BLaER1 (cell line): ENCODE measurements at regions not wholly inside any gene's neighbourhood (a gene's known extent, or its start where the extent isn't known, plus 50 kb on each side); places are given as distances from the start of the nearest gene placed in this dataset.

Source experiments
- H3K27ac ChIP-seq: shearing (Covaris generic); formaldehyde crosslinking; 2 replicates; pipeline ENCODE4 v1.8.1; 2022
- H3K27me3 ChIP-seq: shearing (Covaris generic); formaldehyde crosslinking; 2 replicates; pipeline ENCODE4 v1.8.1; 2022
- H3K36me3 ChIP-seq: shearing (Covaris generic); formaldehyde crosslinking; 2 replicates; pipeline ENCODE4 v1.8.1; 2022
- H3K4me1 ChIP-seq: shearing (Covaris generic); formaldehyde crosslinking; 2 replicates; pipeline ENCODE4 v1.8.1; 2022
- H3K4me2 ChIP-seq: shearing (Covaris generic); formaldehyde crosslinking; 2 replicates; pipeline ENCODE4 v1.8.1; 2022
- H3K4me3 ChIP-seq: shearing (Covaris generic); formaldehyde crosslinking; 2 replicates; pipeline ENCODE4 v1.8.1; 2022
- H3K9ac ChIP-seq: shearing (Covaris generic); formaldehyde crosslinking; 2 replicates; pipeline ENCODE4 v1.8.1; 2022
- H3K9me3 ChIP-seq: shearing (Covaris generic); formaldehyde crosslinking; 2 replicates; pipeline ENCODE4 v1.8.1; 2022
- H4K20me1 ChIP-seq: shearing (Covaris generic); formaldehyde crosslinking; 2 replicates; pipeline ENCODE4 v1.8.1; 2022
- Cebpa-rat ChIP-seq: shearing (Covaris generic); IDR thresholded peaks from 2 replicates; pipeline ENCODE4 v1.8.1; 2022

DNA sequence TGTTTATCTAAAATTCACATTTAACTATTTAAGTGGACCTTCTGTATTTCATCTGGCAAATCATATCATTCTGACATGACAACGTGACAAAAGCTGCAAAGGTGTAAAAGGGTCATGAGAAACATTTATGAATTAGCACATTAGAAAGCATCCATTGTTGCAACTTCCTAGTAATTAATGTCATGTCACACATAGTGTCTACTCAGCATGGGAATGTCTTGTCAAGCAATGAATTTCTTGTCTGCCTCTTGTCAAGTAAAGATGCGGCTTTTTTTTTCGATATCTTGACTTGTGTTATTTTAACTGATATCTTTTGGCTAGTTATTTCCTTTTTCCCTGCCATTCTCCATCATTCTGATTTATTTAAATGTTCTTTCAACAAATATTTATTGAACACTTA is 463.5 kb upstream of the CXorf51B start:
- no peak for TF ChIP-seq Cebpa-rat
- H3K27ac ChIP-seq, result no peak overlapping the region

DNA sequence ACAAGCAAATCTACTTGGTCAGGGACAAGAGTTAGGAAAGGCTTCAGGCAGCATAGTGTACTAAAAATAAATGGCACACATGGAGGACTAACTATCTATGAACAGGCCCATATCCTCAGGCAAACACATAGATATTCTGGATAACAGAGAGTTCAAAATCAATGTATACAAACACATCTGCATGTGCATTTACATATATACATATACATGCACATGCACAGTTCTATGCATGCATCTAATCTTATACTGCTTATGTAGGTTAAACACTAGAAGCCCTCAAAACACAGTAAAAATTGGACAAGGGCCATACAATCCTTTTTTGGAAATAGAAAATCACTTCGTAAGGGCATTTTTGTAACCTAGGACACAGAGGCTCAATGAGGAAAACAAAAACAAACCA is 458.0 kb upstream of the CXorf51B start:
- H3K9me3 ChIP-seq, result no peaks in the 10 kb centered on the region

More for the DNA sequence above, 463.5 kb upstream of the CXorf51B start:
- Histone ChIP-seq H3K9ac (no peak overlapping the region), H3K9me3 (no peaks in the 10 kb centered on the region), H3K4me3 (no peak overlapping the region), H3K4me2 (no peak overlapping the region), H3K4me1 (no peaks in the 10 kb centered on the region), H3K27me3 (peaks cover 78% of the 10 kb centered on the region), H3K36me3 (no peaks in the 10 kb centered on the region), H4K20me1 (no peaks in the 10 kb centered on the region)

DNA sequence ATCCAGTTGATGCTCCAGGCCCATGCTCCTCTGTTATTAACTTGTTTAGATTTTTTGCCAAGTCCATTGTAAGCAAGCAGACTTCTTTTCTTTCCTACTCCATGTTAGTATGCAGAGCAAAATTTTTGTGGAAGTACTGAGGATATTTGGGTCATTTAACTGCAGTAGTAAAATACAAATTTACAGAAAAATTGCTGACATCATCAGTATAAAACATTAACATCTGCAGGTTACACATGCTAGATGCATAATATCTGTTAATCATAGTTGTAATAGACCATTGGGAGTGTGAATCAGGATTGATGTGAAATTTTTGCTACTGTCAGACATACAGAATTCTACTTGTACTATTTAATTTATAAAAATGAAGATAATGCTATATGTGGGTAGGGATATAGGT is 454.1 kb upstream of the CXorf51B start:
- Histone ChIP-seq H3K4me2 (no peak overlapping the region), H3K9ac (no peak overlapping the region), H3K4me1 (no peaks in the 10 kb centered on the region), H3K9me3 (no peaks in the 10 kb centered on the region), H3K4me3 (no peak overlapping the region), H3K27ac (no peak overlapping the region), H4K20me1 (no peaks in the 10 kb centered on the region), H3K27me3 (peaks cover 69% of the 10 kb centered on the region), H3K36me3 (no peaks in the 10 kb centered on the region)
- TF ChIP-seq Cebpa-rat, result no peak

More for the DNA sequence above, 458.0 kb upstream of the CXorf51B start:
- no peak overlapping the region for H3K27ac ChIP-seq
- H3K9ac ChIP-seq, result no peak overlapping the region
- H3K36me3 ChIP-seq, result no peaks in the 10 kb centered on the region
- no peak overlapping the region for H3K4me2 ChIP-seq
- H3K27me3 ChIP-seq, result peaks cover 76% of the 10 kb centered on the region
- no peaks in the 10 kb centered on the region for H3K4me1 ChIP-seq
- no peak overlapping the region for H3K4me3 ChIP-seq
- no peak for TF ChIP-seq Cebpa-rat
- H4K20me1 ChIP-seq, result no peaks in the 10 kb centered on the region

DNA sequence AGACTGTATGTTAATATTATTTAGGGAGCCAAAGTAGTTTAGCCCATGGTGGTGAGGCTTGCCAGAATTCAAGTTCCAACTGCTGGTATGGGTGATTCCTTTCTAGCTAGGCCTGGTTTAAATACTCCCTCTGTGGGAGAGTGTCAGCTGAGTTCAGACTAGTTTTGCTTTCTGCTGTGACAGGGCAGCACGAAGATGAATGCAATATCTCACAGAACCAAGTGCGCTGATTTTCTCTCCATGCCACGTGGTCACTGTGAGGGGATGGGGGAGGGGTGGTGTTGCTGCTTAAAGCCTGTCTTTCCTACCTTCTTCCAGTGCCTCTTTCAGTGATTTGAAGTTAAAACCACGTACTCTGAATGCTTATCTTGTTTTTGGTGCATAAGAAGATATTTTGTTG is 445.7 kb upstream of the CXorf51B start:
- Histone ChIP-seq H3K4me2 (no peak overlapping the region), H3K27me3 (peaks cover 43% of the 10 kb centered on the region), H3K4me3 (no peak overlapping the region), H3K4me1 (no peaks in the 10 kb centered on the region), H3K36me3 (no peaks in the 10 kb centered on the region), H3K9ac (no peak overlapping the region), H3K9me3 (no peaks in the 10 kb centered on the region), H3K27ac (no peak overlapping the region), H4K20me1 (no peaks in the 10 kb centered on the region)
- TF ChIP-seq Cebpa-rat, result no peak

DNA sequence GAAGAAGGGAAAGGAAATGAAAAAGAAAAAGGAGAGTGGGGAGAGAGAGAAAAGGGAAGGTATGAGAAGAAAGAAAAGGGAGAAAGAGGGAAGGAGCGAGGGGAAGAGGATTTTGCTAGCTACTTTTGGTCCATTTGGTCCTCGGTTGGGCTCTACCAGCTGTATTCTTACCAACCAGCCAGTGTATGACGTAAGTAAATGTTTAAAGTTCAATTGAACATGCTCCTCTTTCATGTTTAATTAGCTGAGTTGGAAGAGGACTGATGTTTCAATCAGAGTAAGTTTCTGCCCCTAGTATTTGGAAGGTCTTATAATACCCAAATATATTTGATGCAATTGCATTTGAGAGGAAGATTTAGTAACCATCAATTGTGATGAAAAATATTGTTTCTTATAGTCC is 424.0 kb upstream of the CXorf51B start:
- TF ChIP-seq Cebpa-rat, result no peak
- Histone ChIP-seq H3K36me3 (no peaks in the 10 kb centered on the region), H3K9ac (no peak overlapping the region), H3K4me2 (no peak overlapping the region), H3K4me1 (no peaks in the 10 kb centered on the region), H3K27ac (no peak overlapping the region), H4K20me1 (no peaks in the 10 kb centered on the region), H3K9me3 (peaks cover 5% of the 10 kb centered on the region), H3K27me3 (peaks cover 52% of the 10 kb centered on the region), H3K4me3 (no peak overlapping the region)

DNA sequence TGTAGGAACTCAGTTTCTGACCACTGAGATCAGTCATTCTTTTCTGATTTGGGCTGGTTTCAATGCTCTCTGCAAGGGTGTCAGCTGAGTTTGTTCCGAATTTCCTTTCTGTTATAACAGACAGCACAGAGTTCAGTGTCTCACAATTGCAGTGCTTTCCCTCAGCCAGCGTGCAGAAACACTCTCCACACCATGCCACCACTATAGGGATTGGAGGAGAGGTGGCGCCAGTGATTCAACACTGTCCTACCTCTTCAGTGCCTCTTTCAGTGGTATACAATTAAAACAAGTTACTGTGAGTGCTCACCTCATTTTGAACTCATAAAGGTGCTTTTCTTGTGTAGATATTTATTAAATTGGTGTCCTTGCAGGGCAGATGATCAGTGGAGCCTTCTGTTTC is 413.2 kb upstream of the CXorf51B start:
- H3K27ac ChIP-seq, result no peak overlapping the region

DNA sequence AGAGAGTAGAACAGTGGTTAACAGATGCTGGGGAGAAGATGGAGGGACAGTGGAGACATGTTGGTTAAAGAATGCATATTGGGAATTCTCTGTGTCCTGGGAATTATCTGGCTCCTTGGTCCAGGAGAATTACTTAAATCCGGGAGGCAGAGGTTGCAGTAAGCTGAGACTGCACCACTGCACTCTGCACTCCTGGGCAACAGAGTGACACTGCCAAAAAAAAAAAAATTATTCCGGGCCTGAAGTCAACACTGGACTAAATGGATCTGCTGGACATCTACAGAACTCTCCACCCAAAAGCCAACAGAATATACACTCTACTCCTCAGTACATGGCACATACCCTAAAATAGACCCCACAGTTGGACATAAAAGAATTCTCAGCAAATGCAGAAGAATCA is 400.0 kb upstream of the CXorf51B start:
- H4K20me1 ChIP-seq, result no peaks in the 10 kb centered on the region

More for the DNA sequence above, 413.2 kb upstream of the CXorf51B start:
- H3K9ac ChIP-seq, result no peak overlapping the region
- no peaks in the 10 kb centered on the region for H3K36me3 ChIP-seq
- H3K9me3 ChIP-seq, result peaks cover 14% of the 10 kb centered on the region; the same call in 1 of the 2 replicates
- TF ChIP-seq Cebpa-rat, result no peak
- no peak overlapping the region for H3K4me3 ChIP-seq
- H3K4me2 ChIP-seq, result no peak overlapping the region
- H4K20me1 ChIP-seq, result no peaks in the 10 kb centered on the region
- peaks cover 52% of the 10 kb centered on the region for H3K27me3 ChIP-seq
- no peaks in the 10 kb centered on the region for H3K4me1 ChIP-seq

DNA sequence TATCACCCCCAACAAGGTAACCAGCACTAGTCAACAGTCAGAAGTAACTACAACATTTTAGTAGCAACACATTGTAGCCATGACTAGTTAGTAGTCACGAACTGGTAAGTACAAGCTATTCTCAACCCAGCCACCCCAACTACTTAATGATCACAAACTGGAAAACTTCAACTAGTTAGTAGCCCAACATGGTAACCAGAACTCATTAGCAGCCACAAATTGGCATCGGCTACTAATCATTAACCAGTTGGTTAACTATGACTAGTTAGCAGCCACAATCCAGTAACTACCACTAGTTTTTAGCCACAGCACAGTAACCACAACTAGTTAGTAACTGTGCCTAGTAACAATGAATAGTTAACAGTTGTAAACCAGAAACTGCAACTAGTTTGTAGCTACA is 385.1 kb upstream of the CXorf51B start:
- H3K27ac ChIP-seq, result no peak overlapping the region
- H3K4me2 ChIP-seq, result no peak overlapping the region
- H3K4me1 ChIP-seq, result no peaks in the 10 kb centered on the region
- H3K27me3 ChIP-seq, result peaks cover 79% of the 10 kb centered on the region
- H3K4me3 ChIP-seq, result no peak overlapping the region
- no peaks in the 10 kb centered on the region for H3K9me3 ChIP-seq
- H3K36me3 ChIP-seq, result no peaks in the 10 kb centered on the region
- no peak overlapping the region for H3K9ac ChIP-seq
- no peak for TF ChIP-seq Cebpa-rat
- no peaks in the 10 kb centered on the region for H4K20me1 ChIP-seq

More for the DNA sequence above, 400.0 kb upstream of the CXorf51B start:
- no peak overlapping the region for H3K9ac ChIP-seq
- peaks cover 1% of the 10 kb centered on the region; the same call in 1 of the 2 replicates for H3K9me3 ChIP-seq
- no peak overlapping the region for H3K4me3 ChIP-seq
- no peaks in the 10 kb centered on the region for H3K36me3 ChIP-seq
- H3K27me3 ChIP-seq, result peaks cover 60% of the 10 kb centered on the region
- no peaks in the 10 kb centered on the region for H3K4me1 ChIP-seq
- TF ChIP-seq Cebpa-rat, result no peak
- H3K27ac ChIP-seq, result no peak overlapping the region
- H3K4me2 ChIP-seq, result no peak overlapping the region

DNA sequence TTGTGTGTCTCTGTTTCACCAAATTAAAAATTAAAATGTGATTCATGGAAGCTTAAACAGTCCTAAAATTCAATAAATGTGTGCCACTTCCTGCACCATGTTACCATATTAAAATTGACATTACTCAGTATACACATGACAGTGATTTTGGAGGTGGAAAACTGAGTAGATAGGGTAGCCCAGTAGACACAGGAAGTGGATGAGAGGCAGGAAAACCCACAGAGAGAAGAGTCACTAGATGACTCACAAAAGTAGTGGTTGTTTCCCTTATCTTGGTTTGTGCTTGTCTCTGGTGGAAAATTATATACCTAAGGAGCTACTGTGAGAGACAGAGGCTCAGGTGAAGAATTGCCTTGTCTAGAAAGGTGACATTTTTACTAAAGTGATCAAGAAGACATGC is 375.8 kb upstream of the CXorf51B start:
- Histone ChIP-seq H3K4me2 (no peak overlapping the region), H3K27ac (no peak overlapping the region), H3K36me3 (no peaks in the 10 kb centered on the region), H3K9me3 (no peaks in the 10 kb centered on the region; the same call in 1 of the 2 replicates), H3K4me1 (no peaks in the 10 kb centered on the region), H4K20me1 (no peaks in the 10 kb centered on the region), H3K27me3 (peaks cover 50% of the 10 kb centered on the region), H3K4me3 (no peak overlapping the region), H3K9ac (no peak overlapping the region)
- no peak for TF ChIP-seq Cebpa-rat

DNA sequence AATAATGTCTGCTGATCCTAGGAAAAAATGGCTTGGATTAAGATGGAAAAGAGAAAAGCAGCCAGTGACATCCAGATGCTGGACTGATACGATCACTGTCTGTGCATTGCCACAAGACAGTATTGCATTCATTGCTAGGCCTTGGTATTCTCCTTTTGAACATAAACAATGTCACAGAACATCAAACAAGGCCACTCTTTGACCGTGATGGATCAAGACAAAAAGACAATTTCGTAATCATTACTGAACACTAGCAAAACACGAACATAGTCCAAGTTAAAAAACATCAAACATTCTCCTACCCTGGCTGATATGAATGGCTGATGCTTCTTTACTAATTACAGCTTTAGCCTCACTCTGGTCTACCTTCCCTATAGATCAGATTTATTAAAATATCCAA is 374.1 kb upstream of the CXorf51B start:
- no peak overlapping the region for H3K4me2 ChIP-seq
- H3K27me3 ChIP-seq, result peaks cover 48% of the 10 kb centered on the region
- H3K9me3 ChIP-seq, result no peaks in the 10 kb centered on the region; the same call in 1 of the 2 replicates
- no peak overlapping the region for H3K4me3 ChIP-seq
- TF ChIP-seq Cebpa-rat, result no peak
- no peak overlapping the region for H3K9ac ChIP-seq
- H3K36me3 ChIP-seq, result no peaks in the 10 kb centered on the region
- no peak overlapping the region for H3K27ac ChIP-seq
- no peaks in the 10 kb centered on the region for H3K4me1 ChIP-seq
- no peaks in the 10 kb centered on the region for H4K20me1 ChIP-seq

DNA sequence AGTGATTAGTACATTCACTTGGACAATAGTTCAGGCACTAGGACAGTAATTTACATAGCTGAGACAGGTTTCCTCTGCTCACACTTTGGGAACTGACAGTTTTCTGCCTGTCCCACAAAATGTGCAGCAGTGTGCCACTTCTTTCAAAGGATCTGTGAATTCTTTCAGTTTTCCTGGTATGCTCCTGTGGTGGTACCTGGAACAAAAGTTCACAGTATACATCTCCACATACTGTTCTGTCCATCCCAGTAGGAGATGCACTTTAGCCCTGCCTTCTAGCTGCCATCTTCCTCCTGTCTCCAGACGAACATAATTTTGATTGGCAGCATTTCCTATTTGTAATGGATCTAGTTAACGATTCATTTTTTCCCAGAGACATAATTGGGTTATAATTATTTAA is 360.8 kb upstream of the CXorf51B start:
- H3K9me3 ChIP-seq, result peaks cover 31% of the 10 kb centered on the region
- no peak overlapping the region for H3K4me2 ChIP-seq
- no peaks in the 10 kb centered on the region for H4K20me1 ChIP-seq

More for the DNA sequence above, 360.8 kb upstream of the CXorf51B start:
- Histone ChIP-seq H3K27me3 (peaks cover 49% of the 10 kb centered on the region), H3K36me3 (no peaks in the 10 kb centered on the region), H3K27ac (no peak overlapping the region), H3K4me1 (no peaks in the 10 kb centered on the region), H3K4me3 (no peak overlapping the region), H3K9ac (no peak overlapping the region)
- no peak for TF ChIP-seq Cebpa-rat
